HTR-8/SVneo (cell line): ENCODE measurements at regions not wholly inside any gene's neighbourhood (a gene's known extent, or its start where the extent isn't known, plus 50 kb on each side); places are given as distances from the start of the nearest gene placed in this dataset.
"Not testable (repeated sequence)": the region's sequence is repeated elsewhere in the genome, so short reads cannot be mapped to it uniquely, and the experiment has no call there.

Experiments
- DNase-seq: peaks from one replicate; pipeline ENCODE4 v3.0.0; 2011; ENCODE audit warnings: low spot score, mixed read lengths; ENCODE audit not compliant: insufficient read length
- FAIRE-seq: peaks from 2 replicates; lab custom pipeline; 2011; peaks lifted over from hg19 to GRCh38; lab: Jason Lieb, UNC

GRCh38 chr2:231644426-231644825 lies 51.8 kb downstream of the TEX44 start:
- FAIRE-seq (no peak), DNase-seq (no peak)

GRCh38 chr2:231646476-231646875 lies 53.8 kb downstream of the TEX44 start:
- FAIRE-seq: no peak

GRCh38 chr2:231648579-231649174 lies 56.0 kb downstream of the TEX44 start:
- FAIRE-seq: peak; percentile 74

More at GRCh38 chr2:231646476-231646875, 53.8 kb downstream of the TEX44 start:
- DNase-seq: no peak

GRCh38 chr2:231651561-231651960 lies 56.8 kb upstream of the PTMA start:
- not testable (repeated sequence) for FAIRE-seq, DNase-seq

More at GRCh38 chr2:231648579-231649174, 56.0 kb downstream of the TEX44 start:
- peak; percentile 64 for DNase-seq

- DNase-seq (no peak), FAIRE-seq (no peak)
Measured at GRCh38 chr2:231655488-231655887, 52.8 kb upstream of the PTMA start.

GRCh38 chr2:231655894-231656293 lies 52.4 kb upstream of the PTMA start:
- FAIRE-seq: no peak
- no peak for DNase-seq
